ENCODE measurements at regions not wholly inside any gene's neighbourhood (a gene's known extent, or its start where the extent isn't known, plus 50 kb on each side); places are given as distances from the start of the nearest gene placed in this dataset.
A peak's percentile ranks its signal among the peaks of the same experiment; 100 is the strongest.
"Not testable (repeated sequence)": the region's sequence is repeated elsewhere in the genome, so short reads cannot be mapped to it uniquely, and the experiment has no call there.

DNA sequence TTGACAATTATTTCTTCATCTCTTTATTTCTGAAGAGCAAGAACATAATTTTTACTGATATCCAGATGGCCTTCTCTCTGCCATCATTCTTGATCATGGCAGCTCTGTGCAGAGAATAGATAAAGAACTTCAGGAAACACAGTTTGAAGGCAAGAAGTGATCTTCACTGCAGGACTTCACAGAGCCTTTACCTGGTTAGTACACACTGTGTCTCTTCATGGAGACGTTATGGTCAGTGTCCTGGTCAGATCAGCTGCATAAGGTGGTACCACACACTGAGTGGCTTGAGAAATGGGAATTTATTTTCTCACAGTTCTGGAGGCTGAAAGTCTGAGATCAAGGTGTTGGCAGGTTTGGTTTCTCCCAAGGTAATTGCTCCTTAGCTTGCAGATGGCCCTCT lies 129.5 kb downstream of the UTP18 start:
- no peak for DNase-seq

GRCh38 chr17:51391982-51392654 lies 131.8 kb downstream of the UTP18 start:
- no peak for DNase-seq

GRCh38 chr17:51395621-51396020 lies 135.3 kb downstream of the UTP18 start:
- no peak for DNase-seq

- no peak for DNase-seq
Observed at GRCh38 chr17:51397361-51398127, 137.2 kb downstream of the UTP18 start.

DNA sequence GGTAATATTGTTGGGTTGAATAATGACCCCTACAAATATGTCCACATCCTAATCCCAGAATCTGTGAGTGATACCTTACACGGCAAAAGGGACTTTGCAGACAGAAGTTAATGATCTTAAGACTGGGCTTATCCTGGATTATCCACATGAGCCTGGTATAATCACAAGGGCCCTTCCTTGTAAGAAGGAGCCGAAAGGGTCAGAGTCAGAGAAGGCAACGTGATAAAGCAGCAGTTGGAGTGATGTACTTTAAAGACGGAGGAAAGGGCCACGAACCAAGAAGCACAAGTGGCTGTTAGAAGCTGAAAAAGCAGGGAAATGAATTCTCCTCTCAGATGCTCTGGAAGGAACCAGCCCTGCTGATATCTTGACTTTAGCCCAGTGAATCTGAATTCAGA lies 137.8 kb downstream of the UTP18 start:
- DNase-seq = no peak

GRCh38 chr17:51398687-51399086 lies 138.3 kb downstream of the UTP18 start:
- no peak for DNase-seq

DNA sequence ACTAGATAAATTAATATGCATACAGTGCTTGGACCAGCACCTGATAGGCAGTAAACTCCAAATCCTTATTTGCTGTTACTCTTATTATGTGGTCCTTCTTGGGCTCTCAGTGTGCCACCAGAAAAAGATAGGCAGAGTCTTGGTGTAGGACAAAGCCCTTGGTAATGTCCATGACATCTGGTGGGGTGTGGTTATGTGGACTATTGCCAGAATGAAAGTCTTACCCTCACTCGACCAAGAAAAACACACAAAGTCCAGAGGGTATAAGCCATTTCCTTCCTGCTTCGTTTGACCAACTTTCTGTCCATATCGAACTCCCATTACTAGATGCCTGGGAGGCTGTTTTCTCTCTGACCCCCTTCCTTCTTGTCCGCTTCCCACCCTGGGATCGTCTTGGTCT lies 140.9 kb downstream of the UTP18 start:
- DNase-seq = no peak

- DNase-seq = no peak
Observed at GRCh38 chr17:51402899-51403298, 142.6 kb downstream of the UTP18 start.

DNA sequence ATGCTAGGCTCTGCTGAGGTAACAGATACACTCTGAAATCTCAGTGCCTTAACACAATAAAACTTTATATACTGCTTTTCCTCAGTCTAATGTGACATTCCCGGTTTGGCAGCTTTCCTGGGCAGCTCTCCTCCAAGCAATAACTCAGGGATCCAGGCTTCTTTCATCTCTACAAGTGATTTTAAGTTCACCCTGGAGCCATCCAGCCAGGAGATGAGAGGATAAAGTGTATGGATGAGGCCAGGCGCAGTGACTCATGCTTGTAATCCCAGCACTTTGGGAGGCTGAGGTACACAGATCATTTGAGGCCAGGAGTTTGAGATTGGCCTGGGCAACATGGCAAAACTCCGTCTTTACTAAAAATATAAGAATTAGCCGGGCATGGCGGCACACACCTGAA lies 147.2 kb downstream of the UTP18 start:
- no peak for DNase-seq

DNA sequence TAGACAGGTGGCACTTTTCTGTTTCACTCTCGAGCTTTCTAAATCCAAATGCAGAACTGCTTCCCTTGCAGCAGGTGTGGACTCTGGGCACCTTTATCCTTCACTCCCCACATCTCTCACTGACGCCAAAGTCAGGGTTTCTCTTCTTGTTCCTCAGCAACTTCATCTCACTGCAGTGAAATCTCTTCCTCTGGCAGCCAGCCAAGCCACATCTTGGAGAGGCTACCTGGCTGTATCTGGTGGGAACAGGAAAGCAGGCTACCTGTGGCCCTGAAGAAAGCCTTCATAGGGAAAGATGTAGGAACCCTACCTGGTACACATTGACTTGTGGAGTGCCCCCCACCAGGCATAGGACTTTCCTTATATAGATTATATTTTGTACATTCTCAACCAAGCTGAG lies 159.1 kb downstream of the UTP18 start:
- DNase-seq = no peak

- DNase-seq = no peak
Observed at GRCh38 chr17:51421525-51421924, 161.2 kb downstream of the UTP18 start.

DNA sequence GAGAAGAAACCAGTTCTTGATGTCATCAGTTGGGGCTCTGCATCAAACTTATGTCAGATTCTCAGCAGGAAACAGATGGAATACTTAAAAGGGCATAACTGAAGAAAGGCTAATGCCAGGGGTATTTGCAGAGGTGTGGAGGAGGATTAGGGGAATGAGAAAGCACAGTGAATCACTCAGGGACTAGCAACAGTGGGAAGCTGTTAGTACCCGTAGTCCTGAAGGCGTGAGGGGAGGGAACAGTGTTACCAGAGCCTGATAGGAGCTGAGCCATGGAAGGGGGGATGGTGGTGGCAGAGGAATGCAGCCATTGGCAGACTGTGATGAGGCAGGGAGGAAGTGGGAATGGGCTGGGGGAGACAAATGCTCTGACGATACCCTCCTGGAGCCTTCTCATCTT lies 162.3 kb downstream of the UTP18 start:
- no peak for DNase-seq

GRCh38 chr17:51423421-51424160 lies 163.2 kb downstream of the UTP18 start:
- DNase-seq = no peak

DNA sequence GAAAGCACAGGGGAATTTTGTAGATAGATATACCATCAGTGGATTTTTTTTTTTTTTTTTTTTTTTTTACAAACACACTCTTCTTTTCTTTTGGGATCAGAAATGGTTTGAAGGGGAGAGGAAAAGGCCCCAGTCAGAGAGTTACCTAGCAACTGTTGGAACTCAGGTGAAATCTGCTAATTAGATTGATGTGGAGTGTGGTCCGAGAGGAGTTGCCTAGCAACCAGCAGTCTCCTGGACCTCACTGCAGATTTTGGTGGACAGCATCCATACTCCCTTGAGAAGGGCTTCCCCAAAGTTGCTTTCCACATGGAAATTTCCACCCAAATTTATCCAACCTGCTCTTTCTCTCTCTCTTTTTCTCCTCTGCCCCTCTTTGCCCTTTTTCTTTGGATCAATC lies 165.4 kb downstream of the UTP18 start:
- no peak for DNase-seq

DNA sequence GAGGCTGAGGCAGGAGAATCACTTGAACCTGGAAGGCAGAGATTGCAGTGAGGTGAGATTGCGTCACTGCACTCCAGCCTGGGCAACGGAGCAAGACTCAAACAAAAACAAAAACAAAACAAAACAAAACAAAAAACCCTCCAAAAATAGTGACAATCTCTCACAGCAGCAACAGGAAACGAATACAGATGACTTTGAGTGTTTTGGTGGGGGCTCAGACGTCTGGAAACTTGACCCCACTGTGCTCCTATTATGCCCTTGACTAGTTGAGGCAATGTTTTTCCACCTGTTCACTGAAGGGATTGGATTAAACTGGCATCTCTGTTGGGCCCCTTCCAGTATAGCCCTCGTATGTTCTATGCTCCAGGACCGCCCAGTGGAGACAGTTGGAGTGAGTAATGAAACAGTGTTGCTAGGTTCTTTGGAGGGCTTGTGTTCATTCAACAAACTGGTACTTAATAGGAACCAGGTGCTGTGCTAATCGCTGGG lies 167.0 kb downstream of the UTP18 start:
- peak; percentile 33 for DNase-seq

GRCh38 chr17:51427856-51428255 lies 167.5 kb downstream of the UTP18 start:
- peak; percentile 72 for DNase-seq

DNA sequence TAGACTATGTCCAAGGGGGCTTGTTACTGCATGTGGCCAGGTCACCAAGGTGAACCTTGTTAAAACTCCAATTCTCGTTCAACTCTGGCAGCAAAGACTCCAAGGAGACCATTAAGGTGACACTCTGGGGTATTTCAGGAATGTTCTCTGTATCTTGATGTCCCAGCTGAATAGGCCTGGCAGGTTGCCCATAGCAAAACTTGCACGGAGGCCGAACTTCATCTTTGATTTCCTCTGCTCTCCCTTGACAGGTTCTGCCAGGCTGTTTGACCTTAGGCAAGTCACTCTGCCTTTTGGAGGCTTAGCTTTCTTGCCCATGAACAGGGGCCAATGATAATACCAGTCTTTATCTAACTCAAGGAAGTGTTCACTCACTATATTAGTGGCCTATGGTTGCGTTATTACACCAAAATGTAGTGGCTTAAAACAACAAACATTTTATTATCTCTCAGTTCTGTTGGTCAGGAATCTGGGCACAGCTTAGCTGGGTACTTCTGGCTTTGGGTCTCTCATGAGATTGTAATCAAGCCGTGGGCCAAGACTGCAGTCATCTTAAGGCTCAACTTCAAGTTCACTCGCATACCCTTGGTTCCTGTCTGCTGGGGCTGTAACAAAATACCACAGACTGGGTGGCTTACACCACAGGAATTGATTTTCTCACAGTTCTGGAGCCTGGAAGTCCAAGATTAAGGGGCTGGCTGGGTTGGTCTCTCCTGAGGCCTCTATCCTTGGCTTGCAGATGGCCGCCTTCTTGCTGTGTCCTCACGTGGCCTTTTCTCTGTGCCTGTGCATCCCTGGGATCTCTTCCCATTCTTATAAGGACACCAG lies 168.5 kb downstream of the UTP18 start:
- no peak for DNase-seq

DNA sequence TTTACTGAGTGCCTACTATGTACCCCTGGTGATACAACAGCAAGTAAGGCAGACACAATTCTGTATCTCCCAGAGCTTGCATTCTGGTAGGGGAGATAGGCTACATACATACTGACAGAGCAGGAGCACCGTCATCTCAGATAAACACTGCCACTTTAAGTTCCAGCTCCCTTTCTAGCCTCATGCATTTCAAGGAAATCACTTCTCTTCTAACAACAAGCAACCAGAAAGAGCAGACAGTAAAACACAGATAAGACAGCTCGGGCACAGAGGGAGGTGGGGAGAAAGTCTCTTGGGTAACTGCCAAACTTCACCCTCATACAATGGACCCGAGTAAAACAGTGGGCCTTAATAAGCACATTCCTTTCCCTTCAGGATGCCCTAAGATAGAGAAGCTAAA lies 169.6 kb downstream of the UTP18 start:
- not testable (repeated sequence) for DNase-seq

DNA sequence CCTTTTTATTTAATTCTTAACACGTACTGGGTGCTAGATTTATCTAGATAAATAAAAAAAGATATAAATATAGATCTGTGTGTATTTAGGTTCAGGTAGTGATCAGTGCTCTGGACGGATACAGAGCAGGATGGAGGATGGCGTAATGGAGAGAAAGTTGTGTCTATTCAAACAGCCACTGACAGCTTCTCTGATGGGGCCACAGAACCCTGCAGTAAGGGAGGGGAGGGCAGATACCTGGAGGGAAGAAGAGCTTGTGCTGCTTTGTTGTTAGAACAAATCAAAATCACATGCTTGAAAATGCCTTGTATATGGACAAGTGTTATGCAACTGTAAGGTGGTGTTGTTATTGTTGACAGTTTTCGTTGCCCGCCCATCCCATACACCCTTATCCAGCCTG lies 170.2 kb downstream of the UTP18 start:
- no peak for DNase-seq

DNA sequence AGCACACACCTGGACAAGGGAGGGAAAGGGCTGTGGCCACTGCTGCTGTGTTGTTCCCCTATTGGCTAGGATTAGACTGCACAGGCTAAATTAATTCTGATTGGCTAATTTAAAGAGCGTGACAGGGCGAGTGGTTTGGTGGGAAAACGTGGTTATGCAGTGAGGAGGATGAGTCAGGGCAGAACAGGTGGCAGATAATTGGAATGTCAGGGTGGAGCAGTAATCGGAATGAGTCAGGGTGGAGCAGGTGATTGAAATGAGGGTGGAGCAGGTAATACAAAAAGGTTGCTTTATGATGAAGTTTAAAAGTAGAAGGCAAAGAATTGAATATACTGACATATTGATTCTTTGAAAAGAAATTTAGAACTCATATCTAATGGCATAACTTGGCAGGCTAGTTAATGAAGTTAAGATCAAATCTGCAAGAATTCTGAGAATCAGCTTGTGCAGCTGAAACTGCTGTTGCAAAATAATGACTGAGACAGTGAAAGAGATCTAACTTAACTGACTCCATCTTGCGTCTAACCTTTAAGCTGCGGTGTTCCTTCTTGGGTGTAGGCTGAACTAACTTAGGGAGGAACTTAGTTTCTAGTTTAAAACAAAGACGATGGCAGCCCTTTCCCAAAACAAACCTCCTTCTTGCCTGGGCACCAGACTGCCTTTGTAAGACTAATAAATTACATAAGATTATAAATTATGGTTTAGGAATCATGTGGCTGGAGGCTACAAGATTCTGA lies 174.3 kb downstream of the UTP18 start:
- DNase-seq = no peak

- no peak for DNase-seq
Observed at GRCh38 chr17:51435171-51435552, 174.8 kb downstream of the UTP18 start.

- peak; percentile 18 for DNase-seq
Observed at GRCh38 chr17:51435641-51436091, 175.3 kb downstream of the UTP18 start.
